ENCODE measurements at regions not wholly inside any gene's neighbourhood (a gene's known extent, or its start where the extent isn't known, plus 50 kb on each side); places are given as distances from the start of the nearest gene placed in this dataset.

GRCh38 chr13:105908586-105908985 lies 626.9 kb downstream of the EFNB2 start:
- no peaks in the 10 kb centered on the region for H3K9me3 ChIP-seq
- TF ChIP-seq EP300 (IDR thresholded peaks at IDR 0.05) (no peak), POLR2A (IDR thresholded peaks at IDR 0.05) (no peak), CTCF (IDR thresholded peaks at IDR 0.05) (no peak), POLR2AphosphoS5 (IDR thresholded peaks at IDR 0.05) (no peak)
- no peaks in the 10 kb centered on the region for H3K27me3 ChIP-seq
- H3K36me3 ChIP-seq: no peaks in the 10 kb centered on the region
- 67 to 77% methylated on average over 7 to 9 of the region's 9 CpGs for WGBS, 2 donors (ENCODE audit: low coverage in 1 of 2)
- H3K4me1 ChIP-seq: no peaks in the 10 kb centered on the region
- ATAC-seq: no peak
- H3K27ac ChIP-seq: no peak overlapping the region
- no peak overlapping the region for H3K4me3 ChIP-seq

- no peak for ATAC-seq
- Histone ChIP-seq H3K4me3 (no peak overlapping the region), H3K9me3 (no peaks in the 10 kb centered on the region), H3K27me3 (no peaks in the 10 kb centered on the region), H3K27ac (no peak overlapping the region), H3K4me1 (no peaks in the 10 kb centered on the region), H3K36me3 (no peaks in the 10 kb centered on the region)
- WGBS, 2 donors (ENCODE audit: low coverage in 1 of 2): 96 to 99% methylated on average over 3 of the region's 3 CpGs
- TF ChIP-seq POLR2AphosphoS5 (IDR thresholded peaks at IDR 0.05) (no peak), CTCF (IDR thresholded peaks at IDR 0.05) (no peak), EP300 (IDR thresholded peaks at IDR 0.05) (no peak), POLR2A (IDR thresholded peaks at IDR 0.05) (no peak)
Observed at GRCh38 chr13:105907319-105908019, 628.0 kb downstream of the EFNB2 start.

GRCh38 chr13:105906746-105907145 lies 628.7 kb downstream of the EFNB2 start:
- TF ChIP-seq EP300 (IDR thresholded peaks at IDR 0.05) (no peak), POLR2A (IDR thresholded peaks at IDR 0.05) (no peak), CTCF (IDR thresholded peaks at IDR 0.05) (no peak)
- H3K4me3 ChIP-seq: no peak overlapping the region
- no peaks in the 10 kb centered on the region for H3K4me1 ChIP-seq
- no peaks in the 10 kb centered on the region for H3K36me3 ChIP-seq
- 48 to 75% methylated on average over 4 to 5 of the region's 5 CpGs for WGBS, 2 donors (ENCODE audit: low coverage in 1 of 2)
- no peaks in the 10 kb centered on the region for H3K27me3 ChIP-seq
- no peak for ATAC-seq
- no peaks in the 10 kb centered on the region for H3K9me3 ChIP-seq
- no peak overlapping the region for H3K27ac ChIP-seq

GRCh38 chr13:105904034-105904742 lies 631.3 kb downstream of the EFNB2 start:
- Histone ChIP-seq H3K27me3 (no peaks in the 10 kb centered on the region), H3K9me3 (no peaks in the 10 kb centered on the region), H3K4me3 (no peak overlapping the region), H3K36me3 (no peaks in the 10 kb centered on the region), H3K4me1 (no peaks in the 10 kb centered on the region), H3K27ac (no peak overlapping the region)
- WGBS, 2 donors (ENCODE audit: low coverage in 1 of 2): 86 to 90% methylated on average over 9 of the region's 9 CpGs
- TF ChIP-seq EP300 (IDR thresholded peaks at IDR 0.05): no peak
- TF ChIP-seq POLR2AphosphoS5 (IDR thresholded peaks at IDR 0.05): no peak
- no peak for TF ChIP-seq POLR2A (IDR thresholded peaks at IDR 0.05)
- no peak for TF ChIP-seq CTCF (IDR thresholded peaks at IDR 0.05)
- ATAC-seq: no peak

- no peaks in the 10 kb centered on the region for H3K9me3 ChIP-seq
- H3K36me3 ChIP-seq: no peaks in the 10 kb centered on the region
- no peaks in the 10 kb centered on the region for H3K4me1 ChIP-seq
- TF ChIP-seq EP300 (IDR thresholded peaks at IDR 0.05) (no peak), CTCF (IDR thresholded peaks at IDR 0.05) (no peak), POLR2AphosphoS5 (IDR thresholded peaks at IDR 0.05) (no peak), POLR2A (IDR thresholded peaks at IDR 0.05) (no peak)
- no peaks in the 10 kb centered on the region for H3K27me3 ChIP-seq
- H3K27ac ChIP-seq: no peak overlapping the region
- no peak for ATAC-seq
- no peak overlapping the region for H3K4me3 ChIP-seq
- 89 to 92% methylated on average over 2 of the region's 2 CpGs for WGBS, 2 donors (ENCODE audit: low coverage in 1 of 2)
Observed at GRCh38 chr13:105902396-105902795, 633.1 kb downstream of the EFNB2 start.

All from gastroesophageal sphincter (tissue), 4 donors.